Hematopoietic multipotent progenitor cell treated with erythropoietin and hydrocortisone succinate and interleukin-3 and kit ligand, for 17 days (in vitro differentiated cells): ENCODE measurements at regions not wholly inside any gene's neighbourhood (a gene's known extent, or its start where the extent isn't known, plus 50 kb on each side); places are given as distances from the start of the nearest gene placed in this dataset.

Experiments used
- DNase-seq: peaks from one replicate; pipeline ENCODE4 v3.0.0-alpha.2; 2015; ENCODE audit warnings: low spot score

DNA sequence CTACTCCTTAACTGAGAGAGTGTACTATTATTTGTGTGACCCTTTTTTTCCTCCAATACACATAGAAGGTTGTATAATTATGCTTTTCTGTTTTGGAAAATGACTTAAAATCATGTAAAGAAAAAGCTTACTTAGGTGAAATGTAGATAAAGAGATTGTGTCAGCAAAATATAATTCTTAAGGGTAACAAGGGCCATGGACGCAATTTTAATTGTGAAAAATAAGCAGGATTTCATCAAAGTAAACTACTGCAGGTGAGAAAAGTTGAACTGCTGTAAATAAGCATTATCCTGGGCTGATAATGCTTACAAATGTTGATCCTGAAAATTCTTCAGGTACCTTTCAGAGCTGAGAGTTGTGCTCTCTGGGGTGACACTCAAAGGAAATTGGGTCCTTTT, 141.5 kb downstream of the RPIA start:
- no peak for DNase-seq

DNA sequence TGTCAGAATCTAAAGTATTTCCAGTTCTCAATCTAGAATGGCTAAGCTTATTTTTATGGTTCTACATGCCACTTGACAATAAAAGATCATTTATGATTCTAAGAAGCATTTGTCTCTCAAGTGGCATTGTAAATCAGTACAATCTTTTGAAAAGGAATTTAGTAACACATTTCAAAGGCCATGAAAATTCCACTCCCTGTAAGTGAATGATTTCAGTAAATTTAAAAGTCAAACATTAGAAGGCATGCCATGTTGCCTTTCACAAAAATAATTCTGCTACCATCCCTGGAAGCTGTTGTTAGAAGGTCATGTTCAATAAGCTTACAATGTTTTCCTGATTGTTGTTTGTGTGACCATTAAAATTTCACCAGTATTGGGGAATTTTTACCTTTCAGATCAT, 142.9 kb downstream of the RPIA start:
- DNase-seq = no peak

DNA sequence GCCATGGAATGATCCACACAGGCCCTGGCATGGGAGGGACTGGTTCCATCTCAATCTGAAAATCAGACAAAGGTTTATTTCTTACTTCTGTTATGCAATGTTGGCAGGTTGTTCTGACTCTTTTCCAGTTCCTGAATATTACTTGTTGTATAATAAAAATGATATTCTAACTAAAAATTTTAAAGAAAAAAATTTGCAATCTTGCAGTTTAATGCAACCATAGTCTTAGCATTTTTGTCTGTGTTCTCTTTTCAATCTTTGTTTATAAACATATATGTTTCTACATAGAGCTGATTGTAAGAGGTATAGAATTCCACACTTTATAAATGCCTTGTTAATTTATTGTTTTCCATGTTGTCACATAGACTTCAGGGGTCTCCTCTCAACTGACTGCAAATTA, 143.4 kb downstream of the RPIA start:
- no peak for DNase-seq

DNA sequence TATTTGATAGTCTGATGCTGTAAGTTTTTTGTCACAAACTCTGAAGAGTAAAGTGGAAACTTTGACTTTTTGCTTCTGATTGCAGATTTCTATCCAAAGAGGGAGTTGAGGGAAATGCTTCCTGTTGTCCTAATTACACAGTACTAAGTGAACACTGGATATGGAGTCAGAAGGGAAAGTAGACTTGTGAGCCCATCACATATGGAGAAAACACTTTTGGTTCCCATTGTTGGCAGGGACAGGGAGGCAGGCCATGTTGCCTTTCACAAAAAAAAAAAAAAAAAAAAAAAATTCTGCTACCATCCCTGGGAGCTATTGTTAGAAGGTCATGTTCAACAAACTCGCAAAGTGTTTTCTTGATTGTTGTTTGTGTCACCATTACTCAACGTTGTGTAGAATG, 144.3 kb downstream of the RPIA start:
- DNase-seq = no peak

DNA sequence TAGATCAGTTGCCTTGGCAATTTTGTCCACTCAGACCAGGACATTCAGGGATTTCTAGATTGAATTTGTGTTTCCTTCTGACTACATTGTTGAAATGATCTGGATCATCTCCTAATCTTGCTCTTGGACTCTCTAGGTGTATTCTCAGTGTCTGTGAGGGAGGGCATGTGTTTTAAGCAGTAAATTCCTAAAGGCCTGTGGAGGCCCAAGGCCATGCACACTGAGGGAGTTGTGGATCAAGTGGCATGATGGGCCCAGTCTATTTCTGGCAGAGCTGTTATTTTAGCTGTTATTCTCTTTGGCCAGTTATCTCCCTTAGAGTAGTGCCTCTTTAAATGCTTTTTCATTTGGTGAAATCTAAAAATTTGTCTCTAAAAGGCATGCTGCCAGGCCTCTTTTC, 144.9 kb downstream of the RPIA start:
- DNase-seq = no peak

DNA sequence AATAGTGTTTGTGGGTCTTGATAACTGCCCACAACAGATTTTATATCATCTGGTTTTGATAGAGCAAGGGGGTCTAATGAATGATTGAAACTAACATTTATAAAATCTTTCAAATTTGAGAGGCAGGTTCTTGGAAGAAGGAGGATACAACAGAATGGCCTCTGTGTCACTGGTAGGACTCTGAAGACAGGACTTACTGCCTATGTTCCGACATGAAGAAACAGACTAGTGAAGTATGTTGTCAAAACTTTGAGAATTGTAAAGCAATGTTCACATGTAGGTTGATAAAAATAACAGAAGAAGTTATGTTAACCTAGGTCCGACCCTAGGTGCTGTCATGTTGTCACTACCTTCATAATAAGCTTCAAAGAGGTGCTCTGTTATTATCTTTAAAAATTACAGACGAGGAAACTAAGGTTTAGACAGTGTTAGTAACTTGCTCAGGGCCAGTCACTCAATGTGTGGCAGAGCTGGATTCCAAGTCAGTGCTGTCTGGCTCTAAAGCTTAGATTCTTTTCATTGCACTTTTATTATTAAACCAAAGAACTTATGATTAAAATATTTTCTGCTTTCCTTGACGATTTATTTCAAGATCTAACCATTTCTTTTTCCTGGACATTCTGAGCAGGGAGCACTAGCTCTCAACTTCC, 146.2 kb downstream of the RPIA start:
- no peak for DNase-seq

DNA sequence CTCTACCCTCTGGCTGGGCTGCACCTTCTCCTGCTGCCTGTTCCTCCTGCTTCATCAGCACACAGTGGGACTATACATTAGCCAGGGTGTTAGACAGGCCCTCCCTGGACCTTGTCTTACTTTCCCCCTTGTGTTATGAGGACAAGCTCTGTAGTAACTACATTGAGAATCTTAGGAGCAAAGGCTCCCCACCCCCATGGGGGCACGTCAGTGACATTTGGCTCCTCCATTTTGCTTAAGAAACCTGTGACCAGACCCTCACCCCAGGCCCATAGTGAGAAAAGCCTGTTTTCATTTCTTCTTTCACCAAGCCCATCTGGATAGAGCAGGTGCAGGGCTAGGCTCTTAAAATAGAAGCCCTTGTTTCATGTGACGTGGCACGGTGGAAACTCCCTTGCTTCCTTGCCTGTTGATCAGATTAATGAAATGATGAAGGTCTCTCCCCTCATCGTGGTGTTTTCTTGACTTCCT, 146.7 kb downstream of the RPIA start:
- DNase-seq = no peak

DNA sequence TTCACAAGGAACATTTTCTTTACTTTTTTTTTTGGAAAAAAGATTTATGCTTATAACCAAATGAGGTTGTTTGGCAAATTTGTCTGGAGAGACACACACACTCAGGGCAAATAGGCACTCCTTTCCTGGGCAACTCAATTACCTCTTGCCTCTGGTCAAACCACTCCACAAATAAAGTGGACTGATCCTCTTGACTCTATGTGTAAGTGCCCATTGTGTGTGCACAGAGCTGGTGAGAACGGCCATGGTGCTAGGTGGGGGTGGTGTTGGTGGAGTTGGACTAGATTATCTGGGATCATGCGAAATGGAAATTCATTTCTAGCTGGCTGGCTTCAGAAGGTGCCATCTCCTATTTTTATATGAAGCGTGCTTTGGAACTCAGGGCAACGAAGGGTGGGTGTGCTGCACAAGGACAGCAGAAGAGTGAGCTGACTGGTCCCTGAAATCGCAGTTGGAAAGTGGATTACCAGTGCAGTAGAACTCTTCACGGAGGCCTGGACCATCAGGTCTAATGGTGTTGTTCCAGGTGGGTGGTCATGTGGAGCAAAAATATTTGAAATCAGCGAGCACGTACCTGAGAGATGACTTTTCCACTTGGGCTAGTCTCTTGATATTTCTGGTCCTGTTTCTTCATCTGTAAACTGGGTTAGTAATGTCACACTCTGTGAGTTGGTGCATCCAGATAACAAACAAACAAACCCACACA, 149.9 kb downstream of the RPIA start:
- DNase-seq = no peak

DNA sequence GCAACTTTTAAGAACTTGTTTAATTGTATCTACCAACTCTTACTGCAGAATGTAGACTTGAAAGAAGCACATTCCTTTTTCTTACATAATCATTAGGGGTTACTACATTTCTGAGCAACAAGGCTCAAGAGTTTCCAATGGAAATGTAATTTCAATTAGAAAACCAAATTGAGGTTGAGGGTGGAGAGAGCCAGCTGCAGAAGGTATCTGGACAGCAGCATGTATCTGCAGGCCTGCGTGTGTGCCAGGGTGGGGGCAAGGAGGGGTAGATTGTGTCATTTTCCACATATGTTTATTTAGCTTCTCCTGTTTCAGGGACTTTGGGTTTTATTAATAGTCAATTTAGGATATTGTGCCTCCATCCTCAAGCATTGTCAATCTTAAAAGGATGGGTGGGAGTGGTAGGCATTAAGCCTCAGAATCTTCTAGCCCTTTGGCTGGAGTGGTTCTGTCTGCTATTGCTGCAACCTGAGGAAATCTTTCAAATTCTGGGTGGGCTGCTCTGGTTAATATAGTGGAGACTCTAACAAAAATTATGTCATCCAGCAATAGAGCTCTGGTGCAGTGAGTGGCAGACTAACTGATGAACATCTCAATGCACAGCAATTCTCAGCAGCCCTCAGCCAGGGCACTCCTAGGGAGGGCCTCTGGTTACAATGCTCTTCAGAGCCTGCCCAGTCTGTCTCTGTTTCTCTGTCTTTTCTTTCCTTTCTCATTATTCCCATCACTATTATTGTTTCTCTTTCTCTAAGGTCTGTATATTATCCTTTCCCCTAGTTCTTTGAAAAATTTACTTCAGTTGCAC, 151.4 kb downstream of the RPIA start:
- DNase-seq = no peak

DNA sequence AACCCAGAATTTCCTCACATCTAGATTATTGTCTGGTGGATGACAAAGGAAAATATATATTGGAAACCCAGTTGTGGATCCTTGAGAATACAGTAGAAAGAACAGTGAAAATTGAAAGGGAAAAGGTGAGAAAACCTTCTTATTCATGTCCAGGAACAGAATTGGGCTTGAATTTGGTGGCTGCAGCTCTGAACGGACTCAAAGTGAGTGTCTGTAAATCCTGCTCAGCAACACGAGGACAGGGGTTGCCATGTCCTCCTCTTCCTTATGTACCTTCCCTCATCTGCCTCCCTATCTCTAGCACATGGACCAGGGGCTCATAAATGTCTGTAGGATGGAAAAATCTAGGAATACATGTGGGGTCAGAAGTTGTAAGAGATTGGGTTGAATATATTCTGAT, 152.2 kb downstream of the RPIA start:
- no peak for DNase-seq

DNA sequence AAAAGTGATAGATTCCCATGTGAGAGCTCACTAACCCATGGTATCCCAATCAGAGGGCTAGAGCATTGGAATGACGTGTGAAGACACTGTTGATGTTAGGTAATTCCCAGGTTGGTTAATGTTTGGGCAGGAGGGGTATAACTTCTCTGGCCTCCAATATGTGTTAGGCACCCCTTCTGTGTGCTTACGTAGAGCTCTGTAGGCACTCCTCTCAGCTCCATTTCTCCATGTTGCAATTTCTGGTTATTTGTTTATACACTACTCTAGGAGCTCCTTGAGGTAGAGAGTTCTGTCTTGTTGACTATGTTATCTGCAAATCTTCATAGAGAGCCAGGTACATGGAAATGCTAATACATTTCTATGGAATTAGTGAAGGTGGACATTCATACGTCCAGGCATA, 153.5 kb downstream of the RPIA start:
- DNase-seq = no peak

DNA sequence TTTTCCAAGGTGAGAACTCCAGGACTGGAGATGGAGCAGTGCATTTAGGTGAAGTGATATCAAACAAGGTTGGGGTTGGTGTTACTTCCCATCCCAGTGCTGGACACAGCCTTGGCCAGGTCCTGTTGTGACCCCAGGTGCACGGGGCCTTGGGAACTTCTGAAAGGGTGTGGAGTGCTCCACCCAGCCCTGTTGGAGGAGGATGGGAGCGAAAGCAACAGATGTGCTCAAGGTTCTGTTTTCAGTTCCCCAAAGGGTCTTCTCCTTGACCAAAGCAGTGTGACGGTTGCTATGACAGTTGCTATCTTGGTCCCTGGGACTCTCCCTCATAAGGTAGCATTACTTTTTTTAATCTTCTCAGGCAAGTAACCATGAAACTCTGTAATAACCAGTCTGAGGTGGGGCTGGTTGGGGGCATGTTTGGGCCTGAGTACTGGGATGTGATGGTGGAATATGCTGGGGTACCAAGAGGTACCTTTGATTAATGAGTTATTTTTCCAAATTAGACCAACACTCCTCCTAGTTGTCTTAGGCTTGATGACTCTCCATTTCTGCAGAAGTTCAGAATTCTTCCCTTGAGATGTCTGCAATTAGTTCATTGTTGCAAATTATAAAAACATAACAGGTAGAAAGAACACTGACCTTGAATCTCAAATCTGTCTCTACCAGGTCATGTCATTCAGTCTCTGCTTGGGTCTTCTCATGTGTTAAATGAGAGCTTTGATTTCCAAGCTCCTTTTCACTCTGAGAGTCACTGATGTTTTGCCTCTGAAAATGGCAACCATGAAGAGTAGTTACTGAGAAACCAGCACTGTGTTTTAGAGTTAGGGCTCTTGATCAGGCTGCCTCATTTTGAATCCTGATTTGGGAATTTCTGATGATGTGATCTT, 154.5 kb downstream of the RPIA start:
- no peak for DNase-seq

DNA sequence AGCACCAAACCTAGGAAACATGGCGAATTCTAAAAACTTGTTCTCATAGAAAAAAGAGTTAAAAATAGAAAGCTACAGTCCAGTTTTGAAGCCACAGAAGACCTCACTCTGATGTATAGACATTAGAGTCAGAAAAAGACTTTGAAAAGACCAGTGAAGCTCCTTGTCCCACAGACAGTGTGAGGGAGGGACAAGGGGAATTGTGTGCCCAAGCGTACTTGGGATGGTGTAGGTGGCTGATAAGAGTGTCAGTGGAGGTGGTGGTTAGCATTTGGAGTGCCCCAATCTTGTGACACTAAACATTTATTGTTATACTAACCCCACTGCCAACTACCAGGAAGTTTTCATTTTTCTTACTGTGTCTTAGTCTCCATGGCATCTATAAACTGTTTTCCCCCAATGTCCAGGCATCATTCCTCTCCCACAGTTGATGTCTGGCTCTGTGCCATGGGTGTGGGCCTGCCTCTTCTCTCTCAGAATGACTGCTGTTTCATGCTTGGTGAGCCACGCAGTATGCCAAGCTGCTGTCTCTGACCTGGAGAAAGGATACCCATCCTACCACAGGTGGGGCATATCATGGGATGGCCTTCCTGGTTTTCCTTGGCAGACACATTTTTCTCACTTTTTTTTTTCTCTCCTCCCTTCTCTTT, 161.4 kb downstream of the RPIA start:
- peak; percentile 11 for DNase-seq

DNA sequence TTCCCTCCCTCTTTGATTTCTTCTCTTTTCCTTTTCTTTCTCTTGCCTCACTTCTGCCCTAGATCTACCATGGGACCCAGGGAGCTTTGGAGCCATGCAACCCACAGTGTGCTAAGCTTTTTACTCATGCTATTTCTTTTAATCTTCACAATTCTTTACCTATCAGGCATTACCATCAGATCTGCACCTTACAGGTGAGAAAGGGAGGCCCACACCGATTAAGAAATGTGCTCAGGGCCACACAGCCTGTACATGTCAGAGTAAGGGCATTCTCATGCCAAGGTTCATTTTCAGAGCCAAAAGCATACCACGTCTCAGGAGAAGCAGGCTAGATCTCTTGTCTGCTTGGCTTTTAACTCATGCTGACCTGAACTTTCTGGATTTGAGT, 161.9 kb downstream of the RPIA start:
- no peak for DNase-seq

DNA sequence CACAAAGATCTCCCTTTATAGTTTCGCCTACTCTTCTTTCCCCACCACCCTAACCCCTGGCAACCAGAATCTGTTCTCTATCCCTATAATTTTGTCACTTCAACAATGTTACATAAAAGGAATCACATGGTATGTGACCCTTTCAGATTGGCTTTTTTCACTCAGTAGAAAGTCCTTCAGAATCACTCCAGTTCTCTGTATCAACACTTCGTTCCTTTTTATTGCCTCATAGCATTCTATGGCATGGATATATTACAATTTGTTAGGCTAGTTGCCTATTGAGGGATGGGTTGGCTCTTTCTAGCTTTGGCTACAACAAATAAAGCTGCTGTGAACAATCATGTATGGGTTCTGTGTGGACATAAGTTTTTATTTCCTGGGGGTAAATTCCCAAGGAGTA, 163.1 kb downstream of the RPIA start:
- DNase-seq = no peak

DNA sequence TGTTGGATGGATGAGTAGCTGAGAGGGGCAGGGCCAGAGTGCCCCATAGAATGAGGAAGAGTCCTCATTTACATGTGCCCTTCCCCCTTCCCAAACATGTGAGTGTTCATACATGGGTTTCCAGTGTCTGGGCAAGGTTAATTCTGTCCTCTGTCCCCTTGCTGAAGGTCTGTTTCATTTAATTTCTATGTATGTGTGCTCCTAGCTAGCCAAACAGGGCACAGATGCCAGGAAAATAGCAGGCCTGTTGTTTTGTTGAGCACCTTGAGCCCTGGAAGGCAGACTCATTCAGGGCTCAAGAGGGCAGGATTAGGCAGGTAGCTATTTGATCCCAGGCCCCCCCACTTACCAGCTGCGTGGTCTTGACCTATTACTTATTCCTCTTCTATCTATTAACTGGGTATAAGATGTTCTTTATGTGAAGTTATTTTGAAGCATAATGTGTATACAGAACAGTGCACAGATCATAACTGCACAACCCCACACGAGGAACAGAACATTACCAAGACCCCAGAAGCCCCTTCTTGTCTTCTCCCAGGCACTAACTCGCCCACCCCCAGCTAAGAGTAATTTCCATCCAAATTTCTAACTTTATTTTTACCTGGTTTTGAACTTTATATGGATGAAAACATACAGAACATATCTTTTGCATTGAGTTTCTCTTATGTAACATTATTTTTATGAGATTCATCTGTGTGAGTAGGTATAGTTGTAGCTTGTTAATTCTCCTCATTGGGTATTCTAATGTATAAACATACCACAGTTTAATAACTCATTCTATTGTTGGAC, 164.3 kb downstream of the RPIA start:
- DNase-seq = no peak

DNA sequence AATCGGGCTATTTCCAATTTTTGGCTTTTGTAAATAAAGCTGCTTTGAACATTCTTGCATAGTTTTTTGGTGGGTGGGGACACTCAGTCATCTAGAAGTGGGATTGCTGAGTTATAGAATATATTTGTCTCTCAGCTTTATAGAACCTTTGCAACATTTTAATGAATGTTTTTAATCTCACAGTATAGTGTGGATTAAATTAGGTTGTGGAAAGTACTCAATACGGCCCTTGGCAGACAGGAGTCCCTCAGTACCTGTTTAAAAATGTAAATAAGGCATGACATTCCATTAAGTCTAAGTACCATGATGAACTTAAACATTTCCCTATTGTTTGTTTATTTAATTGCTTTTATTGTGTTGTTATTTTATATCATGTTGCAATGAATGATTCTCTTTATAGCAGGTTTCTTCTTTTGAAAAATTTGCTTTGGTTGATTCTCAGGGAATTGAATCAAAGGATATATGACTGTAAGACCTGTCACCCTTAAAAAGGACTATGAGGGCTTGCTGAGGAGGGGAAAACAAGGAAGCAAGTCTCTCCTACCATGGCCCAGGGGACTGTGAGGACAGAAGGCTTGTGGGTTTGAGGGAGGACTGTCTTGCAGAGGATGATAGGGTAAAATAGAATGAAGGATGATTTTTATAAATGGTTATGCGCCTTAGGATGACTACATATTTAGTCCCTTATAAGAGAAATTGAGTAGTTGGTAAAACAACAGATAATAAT, 165.1 kb downstream of the RPIA start:
- no peak for DNase-seq

DNA sequence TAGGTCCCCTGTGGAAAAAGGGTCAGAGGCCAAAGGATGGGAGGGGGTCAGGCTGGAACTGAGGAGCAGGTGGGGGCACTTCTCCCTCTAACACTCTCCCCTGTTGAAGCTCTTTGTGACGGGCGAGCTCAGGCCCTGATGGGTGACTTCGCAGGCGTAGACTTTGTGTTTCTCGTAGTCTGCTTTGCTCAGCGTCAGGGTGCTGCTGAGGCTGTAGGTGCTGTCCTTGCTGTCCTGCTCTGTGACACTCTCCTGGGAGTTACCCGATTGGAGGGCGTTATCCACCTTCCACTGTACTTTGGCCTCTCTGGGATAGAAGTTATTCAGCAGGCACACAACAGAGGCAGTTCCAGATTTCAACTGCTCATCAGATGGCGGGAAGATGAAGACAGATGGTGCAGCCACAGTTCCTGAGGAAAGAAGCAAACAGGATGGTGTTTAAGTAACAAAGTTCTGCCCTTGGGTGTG, 165.8 kb downstream of the RPIA start:
- no peak for DNase-seq

DNA sequence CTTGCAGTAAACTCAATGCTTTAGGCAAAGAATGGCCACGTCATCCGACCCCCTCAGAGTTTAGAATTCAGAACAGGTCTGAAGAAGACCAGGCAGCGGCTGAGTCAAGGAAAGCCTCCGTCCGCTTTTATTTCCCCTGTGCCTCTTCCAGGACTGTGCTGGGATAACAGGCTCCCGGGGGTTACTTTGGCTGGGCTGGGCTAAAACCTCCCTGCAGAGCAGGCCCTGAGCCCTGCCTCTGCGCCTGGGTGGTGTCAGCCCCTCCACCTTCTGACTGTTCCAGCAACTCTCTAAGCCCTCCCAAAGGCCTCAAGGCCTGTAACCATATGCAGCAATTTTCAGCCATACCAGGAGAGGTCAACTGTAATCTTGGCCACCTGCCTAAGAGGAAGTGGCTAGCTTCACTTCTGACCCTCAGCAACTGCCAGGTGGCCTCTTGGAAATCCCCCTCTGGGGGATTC, 166.5 kb downstream of the RPIA start:
- no peak for DNase-seq

DNA sequence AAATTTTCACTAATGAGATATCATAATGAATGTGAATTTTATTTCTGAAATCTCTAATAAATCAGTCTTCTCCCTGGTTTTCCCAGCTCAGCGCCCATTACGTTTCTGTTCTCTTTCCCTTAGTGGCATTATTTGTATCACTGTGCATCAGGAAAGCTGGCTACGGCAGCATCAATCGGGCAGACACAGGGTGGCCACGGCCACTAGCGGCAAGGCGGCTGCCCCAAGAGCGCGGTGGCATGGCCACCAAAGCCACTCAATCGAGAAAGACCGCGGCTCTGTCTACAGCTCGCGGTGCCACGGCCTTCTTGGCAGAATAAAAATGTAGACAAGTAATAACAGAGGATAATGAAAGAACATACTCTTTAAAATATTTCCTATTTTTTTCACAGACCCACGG, 168.0 kb downstream of the RPIA start:
- DNase-seq = no peak
